Activated CD4-positive, alpha-beta T cell treated with anti-CD3 and anti-CD28 coated beads for 36 hours (primary cell): ENCODE measurements at regions not wholly inside any gene's neighbourhood (a gene's known extent, or its start where the extent isn't known, plus 50 kb on each side); places are given as distances from the start of the nearest gene placed in this dataset.

Source experiments
- ATAC-seq: fragments of 200-7000 bp; cut with Tn5 transposase; one replicate; pipeline ENCODE4 v1.10.0; 2021; ENCODE audit warnings: mild to moderate bottlenecking, moderate library complexity
- CTCF ChIA-PET: fragments of 350-600 bp; sonication (Branson Sonifier 250); formaldehyde crosslinking; loops from one replicate; lab custom pipeline; 2021; ENCODE audit warnings: antibody characterized with exemption; lab: Charles Lee
- POLR2A ChIA-PET: fragments of 350-600 bp; sonication (Branson Sonifier 250); formaldehyde crosslinking; loops from one replicate; lab custom pipeline; 2021; ENCODE audit warnings: antibody characterized with exemption, inconsistent platforms; lab: Charles Lee
- DNase-seq: peaks from one replicate; pipeline ENCODE4 v3.0.0-alpha.2; 2020
- H3K27ac Mint-ChIP-seq: one replicate; pipeline ENCODE4 v1.8.0; 2021; ENCODE audit warnings: mixed read lengths
- H3K27me3 Mint-ChIP-seq: one replicate; pipeline ENCODE4 v1.8.0; 2021; ENCODE audit warnings: mixed read lengths
- H3K36me3 Mint-ChIP-seq: one replicate; pipeline ENCODE4 v1.8.0; 2021; ENCODE audit warnings: low read depth, mixed read lengths
- H3K4me1 Mint-ChIP-seq: one replicate; pipeline ENCODE4 v1.8.0; 2021; ENCODE audit warnings: mixed read lengths
- H3K4me3 Mint-ChIP-seq: one replicate; pipeline ENCODE4 v1.8.0; 2021; ENCODE audit warnings: mild to moderate bottlenecking, moderate library complexity, mixed read lengths
- H3K9me3 Mint-ChIP-seq: one replicate; pipeline ENCODE4 v1.8.0; 2021; ENCODE audit warnings: low read depth, mixed read lengths
- intact Hi-C, 2 experiments: fragments of 100-400 bp; cut with DNase I in 1 of 2; cut with micrococcal nuclease in 1 of 2; formaldehyde crosslinking; loops; one replicate each; pipeline versions ENCODE4 v1.14.2 to v1.15.1; 2022 to 2024; cut with DNase I, micrococcal nuclease

- intact Hi-C loops: no loop called here
- DNase-seq (no peak), ATAC-seq (no peak)
- CTCF ChIA-PET: no interaction called here
- no peaks in the 10 kb centered on the region for H3K9me3 Mint-ChIP-seq
- POLR2A ChIA-PET: no interaction called here
- H3K4me1 Mint-ChIP-seq: no peaks in the 10 kb centered on the region
- no peaks in the 10 kb centered on the region for H3K36me3 Mint-ChIP-seq
- no peaks in the 10 kb centered on the region for H3K27me3 Mint-ChIP-seq
- H3K27ac Mint-ChIP-seq: no peak overlapping the region
- H3K4me3 Mint-ChIP-seq: no peak overlapping the region
These were observed 93.2 kb downstream of the GASK1B start for GRCh38 chr4:158079661-158080060.

DNA sequence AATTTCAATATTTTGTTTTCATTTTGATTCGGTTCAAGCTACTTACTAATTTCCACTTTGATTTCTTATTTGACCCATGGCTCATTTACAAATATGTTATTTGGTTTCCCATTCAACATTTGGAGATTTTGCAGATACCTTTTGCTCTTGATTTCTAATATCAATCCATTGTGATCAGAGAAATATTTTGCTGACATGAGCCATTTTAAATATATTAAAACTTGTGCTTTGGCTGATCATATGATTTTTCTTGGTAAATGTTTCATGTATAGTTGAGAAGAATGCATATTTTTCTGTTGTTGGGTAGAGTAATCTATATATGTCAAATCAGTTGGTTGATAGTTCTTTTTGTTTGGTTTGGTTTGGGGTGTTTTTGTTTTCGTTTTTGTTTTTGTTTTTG, 95.0 kb downstream of the GASK1B start:
- CTCF ChIA-PET: no interaction called here
- Mint-ChIP-seq H3K4me1 (no peaks in the 10 kb centered on the region), H3K4me3 (no peak overlapping the region), H3K27ac (no peak overlapping the region), H3K27me3 (no peaks in the 10 kb centered on the region), H3K9me3 (no peaks in the 10 kb centered on the region), H3K36me3 (no peaks in the 10 kb centered on the region)
- DNase-seq (no peak), ATAC-seq (no peak)
- POLR2A ChIA-PET: no interaction called here
- intact Hi-C loops: no loop called here

DNA sequence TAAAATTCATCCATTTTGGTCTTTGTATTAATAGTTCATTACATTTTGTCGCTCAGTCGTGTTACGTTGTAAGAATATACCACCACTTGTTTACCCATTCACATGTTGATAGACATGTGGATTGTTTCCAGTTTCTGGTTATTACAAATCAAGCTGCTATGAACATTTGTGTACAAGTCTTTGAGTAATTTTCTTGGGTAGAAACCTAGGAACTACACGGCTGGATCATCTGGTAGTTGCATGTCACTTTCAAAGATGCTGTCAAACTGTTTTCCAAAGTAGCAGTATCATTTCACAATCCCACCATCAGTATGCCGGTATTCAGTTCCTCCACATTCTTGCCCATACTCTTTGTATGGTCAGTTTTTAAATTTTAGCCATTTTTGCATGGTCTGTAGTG, 98.0 kb downstream of the GASK1B start:
- no peak overlapping the region for H3K4me3 Mint-ChIP-seq
- ChIA-PET CTCF (no interaction called here), POLR2A (no interaction called here)
- intact Hi-C loops: no loop called here
- ATAC-seq (no peak), DNase-seq (no peak)
- H3K27me3 Mint-ChIP-seq: no peaks in the 10 kb centered on the region
- H3K9me3 Mint-ChIP-seq: no peaks in the 10 kb centered on the region
- H3K4me1 Mint-ChIP-seq: no peaks in the 10 kb centered on the region
- H3K36me3 Mint-ChIP-seq: no peaks in the 10 kb centered on the region
- H3K27ac Mint-ChIP-seq: no peak overlapping the region

- ATAC-seq (no peak), DNase-seq (no peak)
- POLR2A ChIA-PET: no interaction called here
- Mint-ChIP-seq H3K4me1 (no peaks in the 10 kb centered on the region), H3K27ac (no peak overlapping the region), H3K4me3 (no peak overlapping the region), H3K36me3 (no peaks in the 10 kb centered on the region), H3K27me3 (no peaks in the 10 kb centered on the region), H3K9me3 (no peaks in the 10 kb centered on the region)
- CTCF ChIA-PET: no interaction called here
- intact Hi-C loops: no loop called here
These were observed 100.9 kb downstream of the GASK1B start for GRCh38 chr4:158071931-158072330.

DNA sequence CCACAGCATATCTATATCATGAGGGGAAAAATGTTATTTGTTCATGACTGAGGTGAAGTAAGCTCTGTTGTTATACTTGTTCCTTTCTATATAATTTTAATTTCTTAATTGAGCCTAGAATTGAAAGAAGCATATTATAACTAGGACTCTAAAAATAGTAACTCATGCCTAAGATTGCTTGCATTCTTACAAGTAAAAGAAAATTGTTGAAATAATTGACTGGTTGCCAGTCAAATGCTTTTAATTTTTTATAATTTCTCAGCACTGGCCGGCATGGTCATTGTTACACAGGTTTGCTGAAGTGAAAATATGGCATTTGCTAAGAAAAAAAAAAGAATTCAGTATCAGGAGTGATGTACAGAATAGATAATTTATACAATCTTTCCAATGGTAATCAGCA, 104.8 kb downstream of the GASK1B start:
- H3K9me3 Mint-ChIP-seq: no peaks in the 10 kb centered on the region
- DNase-seq: no peak
- H3K27ac Mint-ChIP-seq: no peak overlapping the region
- H3K36me3 Mint-ChIP-seq: no peaks in the 10 kb centered on the region
- H3K4me1 Mint-ChIP-seq: no peaks in the 10 kb centered on the region
- ChIA-PET CTCF (no interaction called here), POLR2A (no interaction called here)
- ATAC-seq: no peak
- intact Hi-C loops: no loop called here
- no peak overlapping the region for H3K4me3 Mint-ChIP-seq
- H3K27me3 Mint-ChIP-seq: no peaks in the 10 kb centered on the region

- no peaks in the 10 kb centered on the region for H3K9me3 Mint-ChIP-seq
- intact Hi-C loops: no loop called here
These were observed 105.2 kb downstream of the GASK1B start for GRCh38 chr4:158067646-158068045.

GRCh38 chr4:158065603-158066002, 107.2 kb downstream of the GASK1B start:
- Mint-ChIP-seq H3K27me3 (no peaks in the 10 kb centered on the region), H3K4me1 (no peaks in the 10 kb centered on the region), H3K9me3 (no peaks in the 10 kb centered on the region), H3K4me3 (no peak overlapping the region), H3K36me3 (no peaks in the 10 kb centered on the region), H3K27ac (no peak overlapping the region)
- no peak for ATAC-seq
- ChIA-PET CTCF (no interaction called here), POLR2A (no interaction called here)
- intact Hi-C loops: no loop called here
- no peak for DNase-seq

More at GRCh38 chr4:158067646-158068045, 105.2 kb downstream of the GASK1B start:
- ATAC-seq: no peak
- H3K4me3 Mint-ChIP-seq: no peak overlapping the region
- no peak for DNase-seq
- ChIA-PET CTCF (no interaction called here), POLR2A (no interaction called here)
- no peak overlapping the region for H3K27ac Mint-ChIP-seq
- H3K4me1 Mint-ChIP-seq: no peaks in the 10 kb centered on the region
- H3K27me3 Mint-ChIP-seq: no peaks in the 10 kb centered on the region
- H3K36me3 Mint-ChIP-seq: no peaks in the 10 kb centered on the region

DNA sequence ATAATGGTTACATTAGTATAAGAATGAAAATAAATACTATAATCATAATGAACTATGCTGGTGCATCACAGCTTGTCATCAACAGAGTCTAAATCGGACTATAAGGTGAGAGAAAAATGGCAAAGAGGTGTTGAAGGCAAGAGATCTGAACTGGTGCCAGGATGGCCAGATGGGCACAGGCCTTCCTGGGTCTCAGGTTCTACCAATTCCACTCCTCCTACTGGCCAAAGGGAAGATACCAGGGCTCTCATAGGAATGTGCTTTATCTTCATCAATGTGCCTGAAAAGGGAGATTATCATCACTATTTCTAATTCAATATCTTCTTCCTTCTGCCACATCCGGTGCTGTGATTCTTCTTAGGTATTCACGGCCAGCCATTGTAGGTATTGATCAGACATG, 107.6 kb downstream of the GASK1B start:
- CTCF ChIA-PET: no interaction called here
- intact Hi-C loops: no loop called here
- Mint-ChIP-seq H3K4me1 (no peaks in the 10 kb centered on the region), H3K4me3 (no peak overlapping the region), H3K36me3 (no peaks in the 10 kb centered on the region), H3K27me3 (no peaks in the 10 kb centered on the region), H3K27ac (no peak overlapping the region), H3K9me3 (no peaks in the 10 kb centered on the region)
- DNase-seq: no peak
- no peak for ATAC-seq
- POLR2A ChIA-PET: no interaction called here

- Mint-ChIP-seq H3K36me3 (no peaks in the 10 kb centered on the region), H3K4me1 (no peaks in the 10 kb centered on the region), H3K27me3 (no peaks in the 10 kb centered on the region), H3K4me3 (no peak overlapping the region), H3K9me3 (no peaks in the 10 kb centered on the region), H3K27ac (no peak overlapping the region)
- ATAC-seq: no peak
- no peak for DNase-seq
- ChIA-PET CTCF (no interaction called here), POLR2A (no interaction called here)
- intact Hi-C loops: no loop called here
These were observed 116.1 kb downstream of the GASK1B start for GRCh38 chr4:158056689-158057245.

GRCh38 chr4:158055668-158056067, 117.2 kb downstream of the GASK1B start:
- no peak for DNase-seq
- intact Hi-C loops: no loop called here
- H3K27me3 Mint-ChIP-seq: no peaks in the 10 kb centered on the region
- H3K27ac Mint-ChIP-seq: no peak overlapping the region
- no peaks in the 10 kb centered on the region for H3K36me3 Mint-ChIP-seq
- H3K9me3 Mint-ChIP-seq: no peaks in the 10 kb centered on the region
- no peak overlapping the region for H3K4me3 Mint-ChIP-seq
- H3K4me1 Mint-ChIP-seq: no peaks in the 10 kb centered on the region
- no peak for ATAC-seq
- CTCF ChIA-PET: no interaction called here
- POLR2A ChIA-PET: no interaction called here

DNA sequence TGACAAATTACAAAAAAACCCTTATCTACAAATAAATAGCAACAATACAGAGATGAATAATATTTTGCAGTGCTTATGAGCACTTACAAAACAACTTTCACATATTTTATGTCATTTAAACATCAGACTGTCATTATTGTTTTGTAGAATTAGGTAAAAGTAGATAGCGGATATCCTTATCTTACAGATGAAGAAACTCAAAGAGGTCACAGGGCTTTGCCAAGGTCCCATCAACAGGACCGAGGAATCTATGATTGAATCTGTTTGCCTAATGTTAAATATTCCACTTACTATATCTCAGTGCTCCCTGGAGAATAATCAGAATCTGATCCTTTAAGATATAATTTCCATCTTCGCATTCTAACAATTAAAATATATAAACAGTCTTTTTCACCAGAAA, 119.0 kb downstream of the GASK1B start:
- CTCF ChIA-PET: interaction anchor here (1.1 kb wide), 1 partner anchor 9 kb away, joined by 3 read pairs; no protein-coding TSS in a partner anchor
- H3K27me3 Mint-ChIP-seq: no peaks in the 10 kb centered on the region
- DNase-seq (no peak), ATAC-seq (no peak)
- H3K4me3 Mint-ChIP-seq: no peak overlapping the region
- no peaks in the 10 kb centered on the region for H3K4me1 Mint-ChIP-seq
- POLR2A ChIA-PET: no interaction called here
- no peaks in the 10 kb centered on the region for H3K36me3 Mint-ChIP-seq
- intact Hi-C loops: no loop called here
- no peak overlapping the region for H3K27ac Mint-ChIP-seq
- no peaks in the 10 kb centered on the region for H3K9me3 Mint-ChIP-seq

DNA sequence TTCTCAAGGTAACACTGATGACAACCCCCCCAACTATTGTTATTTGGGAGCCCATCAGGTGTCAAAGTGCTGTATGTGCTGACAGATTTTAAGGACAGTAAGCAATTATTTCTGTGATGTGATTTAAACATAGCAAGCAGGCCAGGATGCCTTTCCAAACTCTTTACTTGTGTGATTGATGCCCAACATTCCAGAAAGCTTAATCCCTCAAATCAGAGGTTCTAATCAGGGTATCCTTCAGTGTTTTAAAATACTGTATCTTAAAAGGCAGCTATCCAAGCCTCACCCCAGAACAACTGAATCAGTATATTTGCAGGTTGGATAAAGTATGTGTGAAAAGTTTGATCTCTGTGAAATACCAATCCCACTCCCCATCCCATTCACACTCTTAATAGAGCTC, 119.7 kb downstream of the GASK1B start:
- Mint-ChIP-seq H3K4me1 (no peaks in the 10 kb centered on the region), H3K27ac (no peak overlapping the region), H3K36me3 (no peaks in the 10 kb centered on the region), H3K27me3 (no peaks in the 10 kb centered on the region), H3K9me3 (no peaks in the 10 kb centered on the region), H3K4me3 (no peak overlapping the region)
- ChIA-PET CTCF (no interaction called here), POLR2A (no interaction called here)
- DNase-seq: no peak
- intact Hi-C loops: no loop called here
- ATAC-seq: no peak
